ENCODE measurements at regions not wholly inside any gene's neighbourhood (a gene's known extent, or its start where the extent isn't known, plus 50 kb on each side); places are given as distances from the start of the nearest gene placed in this dataset.

DNA sequence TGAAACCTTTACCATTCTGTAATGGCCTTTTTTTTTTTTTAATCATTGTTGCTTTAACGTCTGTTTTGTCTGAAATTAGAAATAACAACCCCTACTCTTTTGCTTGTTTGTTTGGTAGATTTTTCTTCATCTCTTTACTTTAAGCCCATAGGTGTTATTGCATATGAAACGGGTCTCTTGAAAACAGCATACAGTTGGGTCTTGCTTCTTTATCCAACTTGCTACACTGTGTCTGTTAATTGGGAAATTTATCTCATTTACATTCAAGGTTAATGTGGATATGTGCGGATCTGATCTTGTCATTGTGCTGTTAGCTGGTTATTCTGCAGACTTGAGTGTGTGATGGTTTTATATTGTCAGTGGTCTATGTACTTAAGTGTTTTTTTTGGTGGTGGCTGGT, 78.9 kb upstream of the COP1 start:
- Histone ChIP-seq H3K4me3 (no peak overlapping the region), H3K27ac (no peak overlapping the region)
- no peak for DNase-seq (ENCODE audit: low spot score)
- TF ChIP-seq, protein P1, sequence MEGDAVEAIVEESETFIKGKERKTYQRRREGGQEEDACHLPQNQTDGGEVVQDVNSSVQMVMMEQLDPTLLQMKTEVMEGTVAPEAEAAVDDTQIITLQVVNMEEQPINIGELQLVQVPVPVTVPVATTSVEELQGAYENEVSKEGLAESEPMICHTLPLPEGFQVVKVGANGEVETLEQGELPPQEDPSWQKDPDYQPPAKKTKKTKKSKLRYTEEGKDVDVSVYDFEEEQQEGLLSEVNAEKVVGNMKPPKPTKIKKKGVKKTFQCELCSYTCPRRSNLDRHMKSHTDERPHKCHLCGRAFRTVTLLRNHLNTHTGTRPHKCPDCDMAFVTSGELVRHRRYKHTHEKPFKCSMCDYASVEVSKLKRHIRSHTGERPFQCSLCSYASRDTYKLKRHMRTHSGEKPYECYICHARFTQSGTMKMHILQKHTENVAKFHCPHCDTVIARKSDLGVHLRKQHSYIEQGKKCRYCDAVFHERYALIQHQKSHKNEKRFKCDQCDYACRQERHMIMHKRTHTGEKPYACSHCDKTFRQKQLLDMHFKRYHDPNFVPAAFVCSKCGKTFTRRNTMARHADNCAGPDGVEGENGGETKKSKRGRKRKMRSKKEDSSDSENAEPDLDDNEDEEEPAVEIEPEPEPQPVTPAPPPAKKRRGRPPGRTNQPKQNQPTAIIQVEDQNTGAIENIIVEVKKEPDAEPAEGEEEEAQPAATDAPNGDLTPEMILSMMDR (IDR thresholded peaks at IDR 0.05), result no peak

- H3K27ac ChIP-seq, result no peak overlapping the region
- DNase-seq (ENCODE audit: low spot score), result no peak
- TF ChIP-seq, protein P1 (IDR thresholded peaks at IDR 0.05), result no peak
- H3K4me3 ChIP-seq, result no peak overlapping the region
Measured at GRCh38 chr1:176271572-176271971, 64.5 kb upstream of the COP1 start.

Data from coronary artery (tissue), 2 donors.